ENCODE measurements at regions not wholly inside any gene's neighbourhood (a gene's known extent, or its start where the extent isn't known, plus 50 kb on each side); places are given as distances from the start of the nearest gene placed in this dataset.

DNA sequence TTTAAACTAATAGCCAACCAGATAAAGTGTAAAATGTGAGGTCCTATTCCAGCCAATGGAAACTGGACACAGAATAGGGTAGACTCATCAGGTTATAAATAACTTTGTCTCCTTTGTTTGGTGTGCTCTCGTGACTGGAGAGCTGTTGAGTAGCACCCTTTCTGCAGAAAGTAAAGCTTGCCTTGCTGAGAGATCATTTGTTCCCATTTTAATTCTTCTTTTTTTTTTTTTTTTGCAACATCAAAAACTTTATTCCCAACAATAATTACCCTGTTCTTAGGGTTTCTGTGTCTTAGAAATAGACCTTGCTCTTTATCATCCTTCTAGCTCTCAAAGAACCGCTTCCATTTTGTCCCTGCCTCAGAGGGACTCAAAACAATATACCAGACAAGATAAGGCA is 220.4 kb downstream of the FAM76B start:
- TF ChIP-seq, protein P1, sequence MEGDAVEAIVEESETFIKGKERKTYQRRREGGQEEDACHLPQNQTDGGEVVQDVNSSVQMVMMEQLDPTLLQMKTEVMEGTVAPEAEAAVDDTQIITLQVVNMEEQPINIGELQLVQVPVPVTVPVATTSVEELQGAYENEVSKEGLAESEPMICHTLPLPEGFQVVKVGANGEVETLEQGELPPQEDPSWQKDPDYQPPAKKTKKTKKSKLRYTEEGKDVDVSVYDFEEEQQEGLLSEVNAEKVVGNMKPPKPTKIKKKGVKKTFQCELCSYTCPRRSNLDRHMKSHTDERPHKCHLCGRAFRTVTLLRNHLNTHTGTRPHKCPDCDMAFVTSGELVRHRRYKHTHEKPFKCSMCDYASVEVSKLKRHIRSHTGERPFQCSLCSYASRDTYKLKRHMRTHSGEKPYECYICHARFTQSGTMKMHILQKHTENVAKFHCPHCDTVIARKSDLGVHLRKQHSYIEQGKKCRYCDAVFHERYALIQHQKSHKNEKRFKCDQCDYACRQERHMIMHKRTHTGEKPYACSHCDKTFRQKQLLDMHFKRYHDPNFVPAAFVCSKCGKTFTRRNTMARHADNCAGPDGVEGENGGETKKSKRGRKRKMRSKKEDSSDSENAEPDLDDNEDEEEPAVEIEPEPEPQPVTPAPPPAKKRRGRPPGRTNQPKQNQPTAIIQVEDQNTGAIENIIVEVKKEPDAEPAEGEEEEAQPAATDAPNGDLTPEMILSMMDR (IDR thresholded peaks at IDR 0.05): no peak
- no peak for TF ChIP-seq POLR2A (IDR thresholded peaks at IDR 0.05)

Data from lower leg skin (tissue), 3 donors.